Hepatocyte (in vitro differentiated cells): ENCODE measurements at regions not wholly inside any gene's neighbourhood (a gene's known extent, or its start where the extent isn't known, plus 50 kb on each side); places are given as distances from the start of the nearest gene placed in this dataset.

ENCODE experiments used
- CTCF ChIP-seq: fragments of 200-600 bp; sonication (generic); IDR thresholded peaks from 2 replicates; pipeline ENCODE4 v1.5.1; 2016; ENCODE audit warnings: antibody characterized with exemption, mild to moderate bottlenecking; ENCODE audit not compliant: poor library complexity
- EZH2 ChIP-seq: fragments of 200-600 bp; sonication (generic); IDR thresholded peaks from 2 replicates; pipeline ENCODE4 v1.6.1; 2016; ENCODE audit warnings: antibody characterized with exemption, mild to moderate bottlenecking, borderline replicate concordance
- EZH2phosphoT487 ChIP-seq: fragments of 200-600 bp; sonication (generic); IDR thresholded peaks from one replicate; pipeline ENCODE4 v1.6.1; 2018; ENCODE audit warnings: antibody characterized with exemption, mild to moderate bottlenecking, low read depth, moderate library complexity; ENCODE audit not compliant: unreplicated experiment, severe bottlenecking

- no peak for TF ChIP-seq CTCF
- no peak for TF ChIP-seq EZH2
- no peak for TF ChIP-seq EZH2phosphoT487
Observed at GRCh38 chr9:27785714-27786100, 212.4 kb upstream of the C9orf72 start.
